PC-3 (cell line): ENCODE measurements at regions not wholly inside any gene's neighbourhood (a gene's known extent, or its start where the extent isn't known, plus 50 kb on each side); places are given as distances from the start of the nearest gene placed in this dataset.

Source experiments
- EZH2phosphoT487 ChIP-seq: fragments of 300-600 bp; sonication (generic); IDR thresholded peaks from 2 replicates; pipeline ENCODE4 v1.6.1; 2018; ENCODE audit warnings: mild to moderate bottlenecking, antibody characterized with exemption, low read length, borderline replicate concordance
- TF ChIP-seq, protein P1 (sequence below): fragments of 300-600 bp; sonication (generic); conservative IDR thresholded peaks from 2 replicates; pipeline ENCODE4 v1.5.1; 2017; ENCODE audit warnings: antibody characterized with exemption, low read depth, mild to moderate bottlenecking, low read length

DNA sequence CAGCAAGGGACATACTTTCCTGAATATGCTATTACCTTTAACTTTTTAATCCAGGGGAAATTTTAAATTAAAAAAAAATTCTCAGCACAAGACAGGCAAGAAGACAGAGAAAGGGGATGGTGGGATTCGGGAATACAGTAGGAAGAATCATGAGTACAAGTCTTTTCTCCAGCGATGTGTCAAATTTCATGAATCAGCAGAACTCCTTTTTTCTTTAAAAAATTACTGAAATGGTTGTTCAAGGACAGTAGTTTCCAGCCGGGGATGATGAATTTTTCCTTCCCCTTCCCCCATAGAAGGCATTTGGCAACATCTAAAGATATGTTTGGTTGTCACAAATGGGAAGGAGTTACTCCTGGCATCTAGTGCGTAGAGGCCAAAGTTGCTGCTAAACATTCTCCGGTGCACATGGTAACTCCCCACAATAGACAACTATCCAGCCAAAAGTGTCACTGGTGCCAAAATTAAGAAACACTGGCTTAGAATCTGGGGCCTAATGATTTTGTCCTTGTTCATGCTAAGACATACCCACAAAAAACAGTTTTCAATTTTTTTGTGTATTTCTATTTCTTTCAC lies 450.2 kb downstream of the CBLN4 start:
- TF ChIP-seq, protein P1, sequence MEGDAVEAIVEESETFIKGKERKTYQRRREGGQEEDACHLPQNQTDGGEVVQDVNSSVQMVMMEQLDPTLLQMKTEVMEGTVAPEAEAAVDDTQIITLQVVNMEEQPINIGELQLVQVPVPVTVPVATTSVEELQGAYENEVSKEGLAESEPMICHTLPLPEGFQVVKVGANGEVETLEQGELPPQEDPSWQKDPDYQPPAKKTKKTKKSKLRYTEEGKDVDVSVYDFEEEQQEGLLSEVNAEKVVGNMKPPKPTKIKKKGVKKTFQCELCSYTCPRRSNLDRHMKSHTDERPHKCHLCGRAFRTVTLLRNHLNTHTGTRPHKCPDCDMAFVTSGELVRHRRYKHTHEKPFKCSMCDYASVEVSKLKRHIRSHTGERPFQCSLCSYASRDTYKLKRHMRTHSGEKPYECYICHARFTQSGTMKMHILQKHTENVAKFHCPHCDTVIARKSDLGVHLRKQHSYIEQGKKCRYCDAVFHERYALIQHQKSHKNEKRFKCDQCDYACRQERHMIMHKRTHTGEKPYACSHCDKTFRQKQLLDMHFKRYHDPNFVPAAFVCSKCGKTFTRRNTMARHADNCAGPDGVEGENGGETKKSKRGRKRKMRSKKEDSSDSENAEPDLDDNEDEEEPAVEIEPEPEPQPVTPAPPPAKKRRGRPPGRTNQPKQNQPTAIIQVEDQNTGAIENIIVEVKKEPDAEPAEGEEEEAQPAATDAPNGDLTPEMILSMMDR: no peak
- no peak for TF ChIP-seq EZH2phosphoT487
